Stimulated activated naive CD8-positive, alpha-beta T cell treated with anti-CD3 and anti-CD28 coated beads, Interleukin-15, amount 100 ng/mL, for 72 hours (primary cell): ENCODE measurements at regions not wholly inside any gene's neighbourhood (a gene's known extent, or its start where the extent isn't known, plus 50 kb on each side); places are given as distances from the start of the nearest gene placed in this dataset.
"Not testable (repeated sequence)": the region's sequence is repeated elsewhere in the genome, so short reads cannot be mapped to it uniquely, and the experiment has no call there.

Experiments used
- ATAC-seq: fragments of 150-1000 bp; cut with Tn5 transposase; 2 replicates; pipeline ENCODE4 v1.10.0; 2021; ENCODE audit warnings: mild to moderate bottlenecking, moderate library complexity
- DNase-seq, 2 donors: peaks; one replicate each; pipeline ENCODE4 v3.0.0; 2021 to 2022
- H3K27ac Mint-ChIP-seq, 2 donors: one replicate each; pipeline ENCODE4 v1.8.0; 2022; ENCODE audit warnings: mild to moderate bottlenecking in 2 of 2, mixed read lengths in 2 of 2, moderate library complexity in 2 of 2
- H3K27me3 Mint-ChIP-seq: one replicate; pipeline ENCODE4 v1.8.0; 2022; ENCODE audit warnings: mixed read lengths
- H3K4me1 Mint-ChIP-seq: one replicate; pipeline ENCODE4 v1.8.0; 2022; ENCODE audit warnings: mild to moderate bottlenecking, mixed read lengths
- H3K4me3 Mint-ChIP-seq, 2 donors: one replicate each; pipeline ENCODE4 v1.8.0; 2022; ENCODE audit warnings: mild to moderate bottlenecking in 2 of 2, mixed read lengths in 2 of 2, moderate library complexity in 1 of 2
- H3K9me3 Mint-ChIP-seq, 2 donors: one replicate each; pipeline ENCODE4 v1.8.0; 2022; ENCODE audit warnings: mixed read lengths in 2 of 2

- not testable (repeated sequence) for ATAC-seq, H3K4me3 Mint-ChIP-seq, H3K4me1 Mint-ChIP-seq, DNase-seq, H3K27ac Mint-ChIP-seq, H3K9me3 Mint-ChIP-seq
- H3K27me3 Mint-ChIP-seq: peaks cover 12% of the 10 kb centered on the region
These were observed 495.0 kb upstream of the GYPC start for GRCh38 chr2:126160950-126161349.

- Mint-ChIP-seq H3K27ac (no peak overlapping the region), H3K4me3 (no peak overlapping the region), H3K4me1 (no peaks in the 10 kb centered on the region), H3K9me3 (peaks cover 0 to 3% of the 10 kb centered on the region in 2 donors), H3K27me3 (no peaks in the 10 kb centered on the region)
- DNase-seq: no peak
- ATAC-seq: peak; percentile 18
These were observed 483.2 kb upstream of the GYPC start for GRCh38 chr2:126172631-126173184.

GRCh38 chr2:126175222-126175621, 480.7 kb upstream of the GYPC start:
- Mint-ChIP-seq H3K27ac (no peak overlapping the region), H3K27me3 (no peaks in the 10 kb centered on the region), H3K4me1 (no peaks in the 10 kb centered on the region), H3K9me3 (peaks cover 0 to 3% of the 10 kb centered on the region in 2 donors), H3K4me3 (no peak overlapping the region)
- no peak for ATAC-seq
- no peak for DNase-seq

- Mint-ChIP-seq H3K27me3 (no peaks in the 10 kb centered on the region), H3K4me3 (no peak overlapping the region), H3K27ac (no peak overlapping the region), H3K9me3 (no peaks in the 10 kb centered on the region), H3K4me1 (no peaks in the 10 kb centered on the region)
- DNase-seq: no peak
- no peak for ATAC-seq
These were observed 478.5 kb upstream of the GYPC start for GRCh38 chr2:126177479-126177878.

- Mint-ChIP-seq H3K9me3 (peaks cover 0 to 6% of the 10 kb centered on the region in 2 donors), H3K27me3 (peaks cover 9% of the 10 kb centered on the region), H3K27ac (no peak overlapping the region), H3K4me3 (no peak overlapping the region), H3K4me1 (no peaks in the 10 kb centered on the region)
- ATAC-seq: no peak
- DNase-seq: no peak
These were observed 468.3 kb upstream of the GYPC start for GRCh38 chr2:126187668-126188067.

- Mint-ChIP-seq H3K4me1 (no peaks in the 10 kb centered on the region), H3K27me3 (peaks cover 17% of the 10 kb centered on the region), H3K4me3 (no peak overlapping the region), H3K27ac (no peak overlapping the region), H3K9me3 (peaks cover 0 to 6% of the 10 kb centered on the region in 2 donors)
- no peak for ATAC-seq
- DNase-seq: no peak
These were observed 466.4 kb upstream of the GYPC start for GRCh38 chr2:126189527-126189926.

GRCh38 chr2:126200538-126200937, 455.4 kb upstream of the GYPC start:
- ATAC-seq (no peak), DNase-seq (no peak)
- Mint-ChIP-seq H3K27me3 (no peaks in the 10 kb centered on the region), H3K4me1 (no peaks in the 10 kb centered on the region), H3K4me3 (no peak overlapping the region), H3K27ac (no peak overlapping the region), H3K9me3 (peaks cover 0 to 8% of the 10 kb centered on the region in 2 donors)

GRCh38 chr2:126208266-126208665, 447.7 kb upstream of the GYPC start:
- Mint-ChIP-seq H3K4me3 (no peak overlapping the region), H3K27ac (no peak overlapping the region), H3K4me1 (no peaks in the 10 kb centered on the region), H3K9me3 (no peaks in the 10 kb centered on the region), H3K27me3 (no peaks in the 10 kb centered on the region)
- no peak for ATAC-seq
- no peak for DNase-seq

GRCh38 chr2:126212735-126213134, 443.2 kb upstream of the GYPC start:
- no peaks in the 10 kb centered on the region for H3K27me3 Mint-ChIP-seq
- no peak overlapping the region for H3K4me3 Mint-ChIP-seq
- no peak overlapping the region for H3K27ac Mint-ChIP-seq
- ATAC-seq: no peak
- no peaks in the 10 kb centered on the region for H3K4me1 Mint-ChIP-seq
- no peaks in the 10 kb centered on the region for H3K9me3 Mint-ChIP-seq
- no peak for DNase-seq

GRCh38 chr2:126219081-126219480, 436.9 kb upstream of the GYPC start:
- DNase-seq: no peak
- no peak overlapping the region for H3K27ac Mint-ChIP-seq
- no peak overlapping the region for H3K4me3 Mint-ChIP-seq
- H3K4me1 Mint-ChIP-seq: no peaks in the 10 kb centered on the region
- H3K27me3 Mint-ChIP-seq: no peaks in the 10 kb centered on the region
- ATAC-seq: no peak
- no peaks in the 10 kb centered on the region for H3K9me3 Mint-ChIP-seq

GRCh38 chr2:126220331-126220730, 435.6 kb upstream of the GYPC start:
- ATAC-seq: no peak
- no peaks in the 10 kb centered on the region for H3K4me1 Mint-ChIP-seq
- no peak overlapping the region for H3K4me3 Mint-ChIP-seq
- no peak overlapping the region for H3K27ac Mint-ChIP-seq
- H3K9me3 Mint-ChIP-seq: no peaks in the 10 kb centered on the region
- H3K27me3 Mint-ChIP-seq: no peaks in the 10 kb centered on the region
- DNase-seq: no peak

GRCh38 chr2:126221506-126221905, 434.5 kb upstream of the GYPC start:
- Mint-ChIP-seq H3K27ac (peak overlapping the region in 1 of 2 donors; percentile 45), H3K4me1 (no peaks in the 10 kb centered on the region), H3K4me3 (no peak overlapping the region), H3K27me3 (no peaks in the 10 kb centered on the region), H3K9me3 (no peaks in the 10 kb centered on the region)
- DNase-seq: no peak
- no peak for ATAC-seq

GRCh38 chr2:126222278-126222677, 433.7 kb upstream of the GYPC start:
- Mint-ChIP-seq H3K27ac (no peak overlapping the region), H3K4me1 (no peaks in the 10 kb centered on the region), H3K4me3 (no peak overlapping the region), H3K27me3 (no peaks in the 10 kb centered on the region), H3K9me3 (no peaks in the 10 kb centered on the region)
- DNase-seq: no peak
- ATAC-seq: no peak

GRCh38 chr2:126224776-126225175, 431.2 kb upstream of the GYPC start:
- ATAC-seq (no peak), DNase-seq (no peak)
- Mint-ChIP-seq H3K27me3 (no peaks in the 10 kb centered on the region), H3K27ac (no peak overlapping the region), H3K4me3 (no peak overlapping the region), H3K4me1 (no peaks in the 10 kb centered on the region), H3K9me3 (no peaks in the 10 kb centered on the region)

GRCh38 chr2:126227250-126227649, 428.7 kb upstream of the GYPC start:
- no peak for DNase-seq
- no peaks in the 10 kb centered on the region for H3K27me3 Mint-ChIP-seq
- no peaks in the 10 kb centered on the region for H3K4me1 Mint-ChIP-seq
- no peaks in the 10 kb centered on the region for H3K9me3 Mint-ChIP-seq
- H3K27ac Mint-ChIP-seq: no peak overlapping the region
- ATAC-seq: no peak
- no peak overlapping the region for H3K4me3 Mint-ChIP-seq

GRCh38 chr2:126228531-126228930, 427.4 kb upstream of the GYPC start:
- ATAC-seq: no peak
- Mint-ChIP-seq H3K27ac (no peak overlapping the region), H3K4me3 (no peak overlapping the region), H3K27me3 (no peaks in the 10 kb centered on the region), H3K4me1 (no peaks in the 10 kb centered on the region), H3K9me3 (no peaks in the 10 kb centered on the region)
- DNase-seq: no peak

GRCh38 chr2:126238251-126238650, 417.7 kb upstream of the GYPC start:
- Mint-ChIP-seq H3K9me3 (no peaks in the 10 kb centered on the region), H3K4me1 (no peaks in the 10 kb centered on the region), H3K4me3 (no peak overlapping the region), H3K27ac (no peak overlapping the region), H3K27me3 (peaks cover 17% of the 10 kb centered on the region)
- ATAC-seq (no peak), DNase-seq (no peak)
